Adrenal gland (tissue), 5 donors: ENCODE measurements at regions not wholly inside any gene's neighbourhood (a gene's known extent, or its start where the extent isn't known, plus 50 kb on each side); places are given as distances from the start of the nearest gene placed in this dataset.

Source experiments
- CTCF ChIP-seq, 6 experiments: fragments of 450-650 bp in 4 of 6; fragments of 200-600 bp in 2 of 6; sonication (generic) in 1 of 6; IDR thresholded peaks; 1 replicate in 5 of 6; 2 replicates in 1 of 6; pipeline versions ENCODE4 v1.5.1 to v1.8.0; 2016 to 2021; ENCODE audit warnings: antibody characterized with exemption in 6 of 6, mild to moderate bottlenecking in 2 of 6, moderate library complexity in 1 of 6
- POLR2A ChIP-seq, 2 donors: fragments of 450-650 bp; IDR thresholded peaks; one replicate each; pipeline ENCODE4 v1.6.1; 2017; ENCODE audit warnings: antibody characterized with exemption in 2 of 2, mild to moderate bottlenecking in 2 of 2, moderate library complexity in 1 of 2
- donor health status: DM: no; HTN: no; CAD: no.

DNA sequence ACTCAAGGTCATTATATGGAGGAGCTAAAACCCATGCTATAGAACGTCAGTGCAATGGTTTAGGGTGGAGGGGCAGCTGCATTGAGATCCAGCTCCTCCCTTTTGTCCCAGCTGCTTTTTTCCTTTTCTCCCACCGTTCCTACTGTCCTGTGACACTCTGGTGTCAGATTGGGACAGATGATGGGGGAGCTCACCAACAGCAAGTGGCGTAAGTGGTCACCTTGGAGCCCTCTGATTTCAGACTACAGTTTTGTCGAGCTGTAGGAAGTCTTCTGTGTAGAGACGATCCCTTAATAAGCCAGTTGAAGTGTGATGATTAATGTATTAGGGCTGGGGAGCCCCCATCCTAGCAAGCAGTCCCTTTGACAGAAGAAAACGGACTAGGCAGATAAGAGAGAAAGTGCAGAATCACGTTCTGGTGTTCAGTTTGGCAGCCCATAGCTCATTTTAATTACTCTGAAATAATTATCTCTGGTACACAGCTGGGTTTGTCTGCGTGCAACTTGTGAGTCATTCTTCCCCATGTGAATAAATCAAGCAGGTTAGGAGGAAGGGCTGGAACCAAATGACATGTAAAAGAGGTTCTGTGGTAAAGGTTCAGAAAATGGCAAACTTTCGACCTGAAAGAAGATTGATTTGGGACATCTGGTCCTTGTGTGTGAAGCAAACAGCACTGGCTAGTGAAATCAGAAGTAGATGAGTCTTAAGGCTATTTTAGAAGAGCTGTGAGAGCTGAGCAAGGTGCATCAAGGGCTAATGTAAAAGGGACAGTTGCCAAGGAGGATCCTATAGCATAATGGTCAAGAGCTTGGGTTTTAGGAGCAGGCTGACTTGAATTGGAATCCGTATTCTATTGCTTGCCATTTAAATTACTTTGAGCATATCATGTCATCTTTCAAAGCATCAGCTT lies 241.4 kb downstream of the EDEM1 start:
- TF ChIP-seq CTCF (IDR thresholded peaks at IDR 0.05) (no peak), POLR2A (IDR thresholded peaks at IDR 0.05) (no peak)
